ENCODE measurements at regions not wholly inside any gene's neighbourhood (a gene's known extent, or its start where the extent isn't known, plus 50 kb on each side); places are given as distances from the start of the nearest gene placed in this dataset.

- Mint-ChIP-seq H3K4me3 (no peak overlapping the region), H3K27me3 (ENCODE audit: low read depth in 2 of 2) (no peaks in the 10 kb centered on the region), H3K27ac (no peak overlapping the region), H3K9me3 (peaks cover 3 to 7% of the 10 kb centered on the region in 2 donors), H3K4me1 (no peaks in the 10 kb centered on the region), H3K36me3 (no peaks in the 10 kb centered on the region)
- 88% methylated on average over 2 of the region's 4 CpGs for WGBS (ENCODE audit: insufficient coverage)
- no peaks in the 10 kb centered on the region for H3K9me3 ChIP-seq (ENCODE audit: control insufficient read depth, insufficient read depth, low read length)
- no peak overlapping the region for H3K27ac ChIP-seq (ENCODE audit: low read length)
- intact Hi-C loops (cut with micrococcal nuclease) = no loop called here
- DNase-seq (no peak), ATAC-seq (no peak)
- no peaks in the 10 kb centered on the region for H3K27me3 ChIP-seq (ENCODE audit: control insufficient read depth, insufficient read depth, low read length)
- no peaks in the 10 kb centered on the region for H3K36me3 ChIP-seq (ENCODE audit: control insufficient read depth, insufficient read depth, low read length)
- no peak for TF ChIP-seq CTCF (IDR thresholded peaks at IDR 0.05)
- H3K4me1 ChIP-seq (ENCODE audit: control insufficient read depth, insufficient read depth, low read length) = no peaks in the 10 kb centered on the region
- no peak overlapping the region for H3K4me3 ChIP-seq (ENCODE audit: low read length)
Measured at GRCh38 chr1:99083338-99083737, 78.7 kb upstream of the PLPPR5 start.

- TF ChIP-seq CTCF (IDR thresholded peaks at IDR 0.05) = no peak
- intact Hi-C loops (cut with micrococcal nuclease) = no loop called here
- ATAC-seq (no peak), DNase-seq (no peak)
- Histone ChIP-seq H3K4me1 (ENCODE audit: control insufficient read depth, insufficient read depth, low read length) (no peaks in the 10 kb centered on the region), H3K9me3 (ENCODE audit: control insufficient read depth, insufficient read depth, low read length) (no peaks in the 10 kb centered on the region), H3K36me3 (ENCODE audit: control insufficient read depth, insufficient read depth, low read length) (no peaks in the 10 kb centered on the region), H3K27me3 (ENCODE audit: control insufficient read depth, insufficient read depth, low read length) (no peaks in the 10 kb centered on the region), H3K27ac (ENCODE audit: low read length) (no peak overlapping the region), H3K4me3 (ENCODE audit: low read length) (no peak overlapping the region)
- Mint-ChIP-seq H3K27me3 (ENCODE audit: low read depth in 2 of 2) (no peaks in the 10 kb centered on the region), H3K36me3 (no peaks in the 10 kb centered on the region), H3K9me3 (peaks cover 5 to 7% of the 10 kb centered on the region in 2 donors), H3K4me3 (no peak overlapping the region), H3K27ac (no peak overlapping the region), H3K4me1 (no peaks in the 10 kb centered on the region)
- WGBS (ENCODE audit: insufficient coverage) = 100% methylated on average over 1 of the region's 1 CpG
Measured at GRCh38 chr1:99084562-99084961, 79.9 kb upstream of the PLPPR5 start.

- ATAC-seq = no peak
- intact Hi-C loops (cut with micrococcal nuclease) = no loop called here
- no peaks in the 10 kb centered on the region for H3K27me3 Mint-ChIP-seq (ENCODE audit: low read depth in 2 of 2)
- no peaks in the 10 kb centered on the region for H3K27me3 ChIP-seq (ENCODE audit: control insufficient read depth, insufficient read depth, low read length)
- WGBS (ENCODE audit: insufficient coverage) = no CpG with 5 or more reads among the region's 1 CpG
- H3K9me3 Mint-ChIP-seq = peaks cover 5 to 10% of the 10 kb centered on the region in 2 donors
- no peaks in the 10 kb centered on the region for H3K4me1 Mint-ChIP-seq
- no peaks in the 10 kb centered on the region for H3K4me1 ChIP-seq (ENCODE audit: control insufficient read depth, insufficient read depth, low read length)
- H3K4me3 Mint-ChIP-seq = no peak overlapping the region
- no peak overlapping the region for H3K27ac ChIP-seq (ENCODE audit: low read length)
- H3K27ac Mint-ChIP-seq = no peak overlapping the region
- TF ChIP-seq CTCF (IDR thresholded peaks at IDR 0.05) = no peak
- H3K36me3 Mint-ChIP-seq = no peaks in the 10 kb centered on the region
- no peaks in the 10 kb centered on the region for H3K9me3 ChIP-seq (ENCODE audit: control insufficient read depth, insufficient read depth, low read length)
- no peaks in the 10 kb centered on the region for H3K36me3 ChIP-seq (ENCODE audit: control insufficient read depth, insufficient read depth, low read length)
- DNase-seq = no peak
- H3K4me3 ChIP-seq (ENCODE audit: low read length) = no peak overlapping the region
Measured at GRCh38 chr1:99086057-99086456, 81.4 kb upstream of the PLPPR5 start.

GRCh38 chr1:99098589-99098988 is 93.9 kb upstream of the PLPPR5 start:
- no peak overlapping the region for H3K4me3 Mint-ChIP-seq
- no peak for TF ChIP-seq CTCF (IDR thresholded peaks at IDR 0.05)
- no CpG with 5 or more reads among the region's 1 CpG for WGBS (ENCODE audit: insufficient coverage)
- Histone ChIP-seq H3K27me3 (ENCODE audit: control insufficient read depth, insufficient read depth, low read length) (no peaks in the 10 kb centered on the region), H3K4me3 (ENCODE audit: low read length) (no peak overlapping the region), H3K36me3 (ENCODE audit: control insufficient read depth, insufficient read depth, low read length) (no peaks in the 10 kb centered on the region), H3K9me3 (ENCODE audit: control insufficient read depth, insufficient read depth, low read length) (no peaks in the 10 kb centered on the region), H3K27ac (ENCODE audit: low read length) (no peak overlapping the region), H3K4me1 (ENCODE audit: control insufficient read depth, insufficient read depth, low read length) (no peaks in the 10 kb centered on the region)
- H3K27ac Mint-ChIP-seq = no peak overlapping the region
- peaks cover 14% of the 10 kb centered on the region for H3K36me3 Mint-ChIP-seq
- H3K4me1 Mint-ChIP-seq = no peaks in the 10 kb centered on the region
- DNase-seq (no peak), ATAC-seq (no peak)
- H3K27me3 Mint-ChIP-seq (ENCODE audit: low read depth in 2 of 2) = no peaks in the 10 kb centered on the region
- peaks cover 5 to 17% of the 10 kb centered on the region in 2 donors for H3K9me3 Mint-ChIP-seq
- intact Hi-C loops (cut with micrococcal nuclease) = no loop called here
